Nephron progenitor cell (in vitro differentiated cells): ENCODE measurements at regions not wholly inside any gene's neighbourhood (a gene's known extent, or its start where the extent isn't known, plus 50 kb on each side); places are given as distances from the start of the nearest gene placed in this dataset.

ENCODE experiments used
- DNase-seq: peaks from one replicate; pipeline ENCODE4 v3.0.0; 2021
- H3K27ac Mint-ChIP-seq: 2 replicates; pipeline ENCODE4 v1.8.0; 2021; ENCODE audit warnings: mild to moderate bottlenecking, moderate library complexity, mixed read lengths
- H3K27me3 Mint-ChIP-seq: 2 replicates; pipeline ENCODE4 v1.8.0; 2021; ENCODE audit warnings: mild to moderate bottlenecking, low read depth, mixed read lengths; ENCODE audit not compliant: poor library complexity
- H3K36me3 Mint-ChIP-seq: 2 replicates; pipeline ENCODE4 v1.8.0; 2021; ENCODE audit warnings: low read depth, mixed read lengths
- H3K4me1 Mint-ChIP-seq: 2 replicates; pipeline ENCODE4 v1.8.0; 2021; ENCODE audit warnings: mixed read lengths
- H3K4me3 Mint-ChIP-seq: 2 replicates; pipeline ENCODE4 v1.8.0; 2021; ENCODE audit warnings: mild to moderate bottlenecking, moderate library complexity, mixed read lengths
- H3K9me3 Mint-ChIP-seq: 2 replicates; pipeline ENCODE4 v1.8.0; 2021; ENCODE audit warnings: mild to moderate bottlenecking, moderate library complexity, mixed read lengths
- TF ChIP-seq, protein P1 (sequence below): fragments of 200-600 bp; sonication (generic); IDR thresholded peaks from 2 replicates; pipeline ENCODE4 v1.5.0; 2021; ENCODE audit warnings: antibody characterized with exemption

DNA sequence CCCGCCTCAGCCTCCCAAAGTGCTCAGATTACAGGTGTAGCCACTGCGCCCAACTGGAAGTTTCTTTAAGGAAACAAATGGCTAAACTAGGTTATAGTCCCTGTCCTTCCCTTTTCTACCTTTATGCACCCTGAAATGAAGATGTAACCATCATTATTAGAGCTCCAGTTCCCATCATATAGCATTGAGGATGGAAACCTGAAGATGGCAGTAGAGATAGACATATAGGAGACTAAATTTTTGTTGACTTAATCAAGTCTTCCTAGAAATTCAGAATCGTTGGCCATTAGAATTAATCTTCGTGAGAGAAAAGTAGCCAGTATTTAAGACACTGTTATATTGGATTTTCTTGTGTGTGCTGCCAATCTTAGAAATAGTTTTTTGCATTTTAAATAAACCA is 1016.3 kb upstream of the NCAM2 start:
- DNase-seq, result no peak
- TF ChIP-seq, protein P1, sequence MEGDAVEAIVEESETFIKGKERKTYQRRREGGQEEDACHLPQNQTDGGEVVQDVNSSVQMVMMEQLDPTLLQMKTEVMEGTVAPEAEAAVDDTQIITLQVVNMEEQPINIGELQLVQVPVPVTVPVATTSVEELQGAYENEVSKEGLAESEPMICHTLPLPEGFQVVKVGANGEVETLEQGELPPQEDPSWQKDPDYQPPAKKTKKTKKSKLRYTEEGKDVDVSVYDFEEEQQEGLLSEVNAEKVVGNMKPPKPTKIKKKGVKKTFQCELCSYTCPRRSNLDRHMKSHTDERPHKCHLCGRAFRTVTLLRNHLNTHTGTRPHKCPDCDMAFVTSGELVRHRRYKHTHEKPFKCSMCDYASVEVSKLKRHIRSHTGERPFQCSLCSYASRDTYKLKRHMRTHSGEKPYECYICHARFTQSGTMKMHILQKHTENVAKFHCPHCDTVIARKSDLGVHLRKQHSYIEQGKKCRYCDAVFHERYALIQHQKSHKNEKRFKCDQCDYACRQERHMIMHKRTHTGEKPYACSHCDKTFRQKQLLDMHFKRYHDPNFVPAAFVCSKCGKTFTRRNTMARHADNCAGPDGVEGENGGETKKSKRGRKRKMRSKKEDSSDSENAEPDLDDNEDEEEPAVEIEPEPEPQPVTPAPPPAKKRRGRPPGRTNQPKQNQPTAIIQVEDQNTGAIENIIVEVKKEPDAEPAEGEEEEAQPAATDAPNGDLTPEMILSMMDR, result no peak
- H3K4me1 Mint-ChIP-seq, result no peaks in the 10 kb centered on the region

DNA sequence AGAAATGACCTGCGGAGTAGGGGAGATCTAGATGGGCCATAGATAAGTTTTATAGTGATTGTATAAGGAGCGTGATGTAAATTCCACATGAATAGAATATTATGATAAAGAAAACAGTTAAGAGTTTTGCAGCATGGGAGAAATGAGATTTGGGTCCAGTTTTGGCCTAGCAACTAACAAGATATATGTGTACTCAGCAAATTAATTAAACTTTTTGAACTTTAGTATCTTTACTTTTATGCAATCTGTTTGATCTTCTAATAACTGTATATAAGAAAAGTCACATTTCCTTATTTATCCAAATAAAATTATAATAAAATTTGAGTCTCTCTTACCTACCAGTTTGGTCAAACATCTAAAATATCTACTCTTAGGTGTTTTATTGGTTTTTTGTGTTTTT is 1011.8 kb upstream of the NCAM2 start:
- TF ChIP-seq, protein P1, result no peak
- Mint-ChIP-seq H3K27ac (no peak overlapping the region), H3K36me3 (no peaks in the 10 kb centered on the region)

More for the DNA sequence above, 1016.3 kb upstream of the NCAM2 start:
- H3K36me3 Mint-ChIP-seq, result no peaks in the 10 kb centered on the region
- H3K27ac Mint-ChIP-seq, result no peak overlapping the region
- H3K4me3 Mint-ChIP-seq, result no peak overlapping the region
- no peaks in the 10 kb centered on the region for H3K27me3 Mint-ChIP-seq
- H3K9me3 Mint-ChIP-seq, result no peaks in the 10 kb centered on the region

DNA sequence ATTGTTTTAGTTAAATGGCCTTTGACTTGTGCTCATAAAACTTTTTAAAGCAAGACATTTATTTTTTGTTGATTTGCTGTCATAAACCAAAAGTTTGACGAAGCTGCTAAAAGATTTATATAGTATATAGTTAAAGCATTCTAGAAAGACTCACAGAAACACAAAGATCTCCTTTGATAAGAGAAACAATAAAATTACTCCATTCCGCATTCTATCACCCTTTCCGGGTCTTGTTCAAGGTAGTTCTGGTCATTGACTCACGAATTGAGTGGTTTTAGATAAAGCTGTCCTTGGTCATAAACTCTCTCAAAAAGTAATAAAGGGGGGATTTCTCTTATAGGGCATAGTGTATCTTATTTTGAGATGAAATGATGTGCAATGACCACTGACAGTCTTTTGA is 1010.5 kb upstream of the NCAM2 start:
- Mint-ChIP-seq H3K36me3 (no peaks in the 10 kb centered on the region), H3K4me3 (no peak overlapping the region), H3K27me3 (no peaks in the 10 kb centered on the region), H3K4me1 (no peaks in the 10 kb centered on the region), H3K9me3 (no peaks in the 10 kb centered on the region), H3K27ac (no peak overlapping the region)
- DNase-seq, result no peak
- TF ChIP-seq, protein P1, result no peak

More for the DNA sequence above, 1011.8 kb upstream of the NCAM2 start:
- H3K9me3 Mint-ChIP-seq, result no peaks in the 10 kb centered on the region
- H3K4me1 Mint-ChIP-seq, result no peaks in the 10 kb centered on the region
- no peak for DNase-seq
- H3K4me3 Mint-ChIP-seq, result no peak overlapping the region
- no peaks in the 10 kb centered on the region for H3K27me3 Mint-ChIP-seq

DNA sequence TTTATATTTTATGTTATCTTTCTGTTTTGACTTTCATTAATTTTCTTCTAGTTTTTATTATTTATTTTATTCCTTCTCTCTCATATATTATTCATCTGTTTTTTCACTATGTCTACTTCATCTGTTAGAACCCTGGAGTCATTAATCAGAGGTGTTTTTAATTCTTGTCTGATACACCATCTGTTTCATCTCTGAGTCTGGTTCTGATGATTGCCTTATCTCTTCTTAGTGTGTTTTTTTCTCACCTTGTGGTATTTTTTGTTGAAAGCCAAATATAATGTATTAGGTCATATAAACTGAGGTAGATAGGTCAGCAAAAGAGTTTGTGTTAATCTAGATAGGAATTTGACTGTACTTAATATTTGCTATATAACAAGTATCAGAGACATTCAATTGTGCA is 1005.7 kb upstream of the NCAM2 start:
- Mint-ChIP-seq H3K27me3 (no peaks in the 10 kb centered on the region), H3K27ac (no peak overlapping the region), H3K4me1 (peaks cover 6% of the 10 kb centered on the region), H3K4me3 (no peak overlapping the region), H3K9me3 (peaks cover 6% of the 10 kb centered on the region), H3K36me3 (no peaks in the 10 kb centered on the region)
- TF ChIP-seq, protein P1, result no peak
- DNase-seq, result no peak

DNA sequence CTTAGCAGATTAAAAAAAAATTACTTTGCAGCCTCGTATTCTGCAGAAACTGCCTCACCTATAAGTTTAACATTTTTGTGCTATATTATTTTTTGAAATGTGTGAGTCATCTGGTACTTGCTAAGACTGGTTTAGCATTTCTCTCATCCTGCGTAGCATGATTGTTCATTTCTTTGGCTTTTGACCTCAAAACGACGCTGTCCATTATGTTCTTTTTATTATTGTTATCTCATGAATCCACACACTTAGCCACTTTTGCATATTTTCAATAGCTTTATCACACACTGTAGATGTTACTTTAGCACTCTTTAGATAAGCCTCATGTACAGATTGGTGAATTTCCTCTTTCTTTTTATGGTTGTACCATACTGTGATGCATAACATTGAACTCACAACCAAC is 1004.9 kb upstream of the NCAM2 start:
- no peak overlapping the region for H3K27ac Mint-ChIP-seq
- TF ChIP-seq, protein P1, result no peak
- no peak overlapping the region for H3K4me3 Mint-ChIP-seq
- H3K36me3 Mint-ChIP-seq, result no peaks in the 10 kb centered on the region
- H3K27me3 Mint-ChIP-seq, result no peaks in the 10 kb centered on the region
- H3K9me3 Mint-ChIP-seq, result peaks cover 12% of the 10 kb centered on the region
- DNase-seq, result no peak
- peaks cover 6% of the 10 kb centered on the region for H3K4me1 Mint-ChIP-seq

DNA sequence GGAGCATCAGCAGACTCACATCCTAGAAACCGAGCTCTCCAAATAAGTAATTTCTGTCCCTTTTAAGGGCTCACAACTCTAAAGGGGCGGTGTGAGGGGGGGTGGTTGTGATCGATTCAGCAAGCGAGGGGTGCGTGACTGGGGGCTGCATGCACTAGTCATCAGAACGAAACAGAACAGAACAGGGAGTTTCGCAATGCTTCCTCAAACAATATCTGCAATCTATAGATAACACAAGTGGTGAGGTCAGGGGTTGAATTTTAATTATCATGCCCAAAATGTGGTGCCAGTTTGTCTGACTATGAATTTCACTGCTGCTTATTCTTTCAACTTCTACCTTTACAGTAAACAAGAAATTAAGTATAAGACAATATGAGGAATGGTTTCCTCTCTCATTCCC is 1003.0 kb upstream of the NCAM2 start:
- no peaks in the 10 kb centered on the region for H3K27me3 Mint-ChIP-seq
- H3K4me3 Mint-ChIP-seq, result no peak overlapping the region
- H3K9me3 Mint-ChIP-seq, result peaks cover 28% of the 10 kb centered on the region
- peaks cover 5% of the 10 kb centered on the region for H3K36me3 Mint-ChIP-seq
- TF ChIP-seq, protein P1, result no peak
- peak overlapping the region; percentile 80 for H3K27ac Mint-ChIP-seq
- DNase-seq, result no peak
- peaks cover 6% of the 10 kb centered on the region for H3K4me1 Mint-ChIP-seq
